Gastrocnemius medialis (tissue), 4 donors: ENCODE measurements at regions not wholly inside any gene's neighbourhood (a gene's known extent, or its start where the extent isn't known, plus 50 kb on each side); places are given as distances from the start of the nearest gene placed in this dataset.

Experiments used
- ATAC-seq, 2 donors: fragments of 150-250 bp; one replicate each; pipeline ENCODE4 v1.9.1; 2016
- DNase-seq, 2 donors: peaks; one replicate each; pipeline ENCODE4 v3.0.0-alpha.2; 2019
- H3K27ac ChIP-seq, 4 donors: fragments of 200-600 bp; sonication (generic); 1 replicate in 1 of 4; 2 replicates in 3 of 4; pipeline ENCODE4 v1.5.1; 2016 to 2018; ENCODE audit warnings: mild to moderate bottlenecking in 2 of 4, moderate library complexity in 1 of 4
- H3K27me3 ChIP-seq, 3 donors: fragments of 200-600 bp; sonication (generic) in 2 of 3; 1 replicate in 1 of 3; 2 replicates in 2 of 3; pipeline versions ENCODE4 v1.5.1 to v1.6.0; 2016 to 2019; ENCODE audit warnings: mild to moderate bottlenecking in 1 of 3, moderate library complexity in 1 of 3
- H3K36me3 ChIP-seq, 2 donors: fragments of 200-600 bp; sonication (generic) in 1 of 2; one replicate each; pipeline ENCODE4 v1.5.1; 2017 to 2018
- H3K4me1 ChIP-seq, 2 donors: fragments of 200-600 bp; sonication (generic) in 1 of 2; one replicate each; pipeline ENCODE4 v1.5.1; 2016 to 2017; ENCODE audit warnings: mild to moderate bottlenecking in 2 of 2
- H3K4me3 ChIP-seq, 4 donors: fragments of 200-600 bp; sonication (generic) in 3 of 4; 1 replicate in 1 of 4; 2 replicates in 3 of 4; pipeline ENCODE4 v1.5.1; 2016 to 2019; ENCODE audit warnings: mild to moderate bottlenecking in 2 of 4
- H3K9me3 ChIP-seq, 3 donors: fragments of 200-600 bp; sonication (generic) in 2 of 3; 1 replicate in 1 of 3; 2 replicates in 2 of 3; pipeline ENCODE4 v1.5.1; 2016 to 2019
- POLR2A ChIP-seq, 2 donors: fragments of 450-650 bp; IDR thresholded peaks; one replicate each; pipeline ENCODE4 v1.6.1; 2017; ENCODE audit warnings: antibody characterized with exemption in 2 of 2, mild to moderate bottlenecking in 2 of 2, moderate library complexity in 2 of 2
- in situ Hi-C, 4 donors: fragments of 200-750 bp; cut with MboI; loops; one replicate each; pipeline versions ENCODE4 v1.15.0 to v1.8.0; 2017; ENCODE audit warnings: low sequenced_read_pairs in 4 of 4
- intact Hi-C: fragments of 100-400 bp; cut with DNase I; formaldehyde crosslinking; loops from one replicate; pipeline ENCODE4 v1.15.1; 2023; ENCODE audit warnings: low total_unique reads
- TF ChIP-seq, protein P1 (sequence below), 5 experiments: fragments of 450-650 bp in 3 of 5; fragments of 200-600 bp in 2 of 5; sonication (generic) in 2 of 5; IDR thresholded peaks in 4 of 5; conservative IDR thresholded peaks in 1 of 5; 1 replicate in 4 of 5; 2 replicates in 1 of 5; pipeline ENCODE4 v1.5.1; 2016 to 2019; ENCODE audit warnings: antibody characterized with exemption in 5 of 5, mild to moderate bottlenecking in 3 of 5, moderate library complexity in 3 of 5

DNA sequence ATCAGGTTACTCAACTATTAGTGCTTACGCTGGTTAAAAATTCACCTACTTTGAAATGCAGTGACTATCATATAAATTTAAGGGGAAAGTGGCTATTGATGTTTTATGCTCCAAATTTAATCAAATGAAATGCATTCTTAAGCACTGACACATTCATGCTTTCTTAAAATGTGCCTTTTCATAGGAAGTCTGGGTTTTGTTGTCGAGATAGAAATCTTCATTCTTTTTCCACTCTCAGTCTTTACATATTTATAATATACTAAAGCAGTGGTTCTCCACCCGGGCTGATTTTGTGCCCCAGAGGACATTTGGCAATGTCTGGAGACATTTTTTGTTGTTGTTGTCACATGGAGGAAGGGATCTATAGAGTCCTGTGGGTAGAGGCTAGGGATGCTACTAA is 167.9 kb downstream of the PAX3 start:
- H3K4me1 ChIP-seq, result no peaks in the 10 kb centered on the region
- no peak overlapping the region for H3K4me3 ChIP-seq
- no peak for TF ChIP-seq POLR2A (IDR thresholded peaks at IDR 0.05)
- TF ChIP-seq, protein P1, sequence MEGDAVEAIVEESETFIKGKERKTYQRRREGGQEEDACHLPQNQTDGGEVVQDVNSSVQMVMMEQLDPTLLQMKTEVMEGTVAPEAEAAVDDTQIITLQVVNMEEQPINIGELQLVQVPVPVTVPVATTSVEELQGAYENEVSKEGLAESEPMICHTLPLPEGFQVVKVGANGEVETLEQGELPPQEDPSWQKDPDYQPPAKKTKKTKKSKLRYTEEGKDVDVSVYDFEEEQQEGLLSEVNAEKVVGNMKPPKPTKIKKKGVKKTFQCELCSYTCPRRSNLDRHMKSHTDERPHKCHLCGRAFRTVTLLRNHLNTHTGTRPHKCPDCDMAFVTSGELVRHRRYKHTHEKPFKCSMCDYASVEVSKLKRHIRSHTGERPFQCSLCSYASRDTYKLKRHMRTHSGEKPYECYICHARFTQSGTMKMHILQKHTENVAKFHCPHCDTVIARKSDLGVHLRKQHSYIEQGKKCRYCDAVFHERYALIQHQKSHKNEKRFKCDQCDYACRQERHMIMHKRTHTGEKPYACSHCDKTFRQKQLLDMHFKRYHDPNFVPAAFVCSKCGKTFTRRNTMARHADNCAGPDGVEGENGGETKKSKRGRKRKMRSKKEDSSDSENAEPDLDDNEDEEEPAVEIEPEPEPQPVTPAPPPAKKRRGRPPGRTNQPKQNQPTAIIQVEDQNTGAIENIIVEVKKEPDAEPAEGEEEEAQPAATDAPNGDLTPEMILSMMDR (IDR thresholded peaks at IDR 0.05 in 4 of 5, conservative IDR thresholded peaks at IDR 0.05 in 1 of 5), result no peak
- no peaks in the 10 kb centered on the region for H3K9me3 ChIP-seq
- H3K36me3 ChIP-seq, result no peaks in the 10 kb centered on the region
- ATAC-seq, result no peak
- no peak for DNase-seq
- no peaks in the 10 kb centered on the region for H3K27me3 ChIP-seq
- in situ Hi-C loops (no loop called here), intact Hi-C loops (no loop called here)
- H3K27ac ChIP-seq, result no peak overlapping the region

DNA sequence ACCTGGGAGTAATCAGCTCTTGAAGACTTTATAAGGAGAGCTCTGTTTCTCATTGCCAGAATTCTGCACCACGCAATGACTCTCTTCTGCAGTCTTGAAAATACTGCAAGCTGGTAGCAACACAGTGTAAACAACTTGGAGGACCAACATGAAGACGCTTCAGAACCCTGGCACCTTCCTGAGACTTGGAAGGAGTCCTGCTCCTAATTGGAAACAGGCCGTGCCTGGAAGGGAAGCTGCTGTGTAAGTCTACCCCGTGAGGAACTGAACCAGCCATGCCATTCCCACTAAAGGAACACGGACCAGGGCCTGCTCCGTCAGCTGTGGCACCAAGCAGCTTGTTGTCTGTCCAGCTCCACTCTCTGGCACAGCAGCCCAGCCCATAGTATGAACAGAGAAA is 171.1 kb downstream of the PAX3 start:
- no peaks in the 10 kb centered on the region for H3K9me3 ChIP-seq
- DNase-seq (no peak), ATAC-seq (no peak)
- TF ChIP-seq, protein P1 (IDR thresholded peaks at IDR 0.05 in 4 of 5, conservative IDR thresholded peaks at IDR 0.05 in 1 of 5), result no peak
- TF ChIP-seq POLR2A (IDR thresholded peaks at IDR 0.05), result no peak
- H3K27me3 ChIP-seq, result no peaks in the 10 kb centered on the region
- in situ Hi-C loops, result no loop called here
- H3K36me3 ChIP-seq, result no peaks in the 10 kb centered on the region
- intact Hi-C loops, result no loop called here
- H3K4me1 ChIP-seq, result no peaks in the 10 kb centered on the region
- H3K27ac ChIP-seq, result no peak overlapping the region
- H3K4me3 ChIP-seq, result no peak overlapping the region

DNA sequence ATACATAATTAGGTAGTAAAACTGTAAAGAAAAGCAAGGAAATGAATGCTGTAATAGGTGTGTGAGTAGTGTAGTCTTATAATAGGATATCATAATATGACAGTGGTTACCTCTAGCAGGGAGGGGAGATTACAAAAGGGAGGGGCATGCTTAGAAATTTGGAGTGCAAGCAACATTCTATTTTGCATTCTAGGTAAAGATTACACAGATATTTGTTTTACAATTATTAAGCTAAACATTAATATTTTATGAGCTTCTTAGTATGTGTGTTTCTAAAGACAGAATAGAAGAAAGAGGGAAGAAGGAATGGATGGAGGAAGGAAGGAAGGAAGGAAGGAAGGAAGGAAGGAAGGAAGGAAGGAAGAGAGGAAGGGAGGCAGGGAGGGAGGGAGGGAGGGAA is 177.9 kb downstream of the PAX3 start:
- H3K27ac ChIP-seq, result no peak overlapping the region
- H3K27me3 ChIP-seq, result no peaks in the 10 kb centered on the region
- no peak overlapping the region for H3K4me3 ChIP-seq
- no peaks in the 10 kb centered on the region for H3K9me3 ChIP-seq
- no peaks in the 10 kb centered on the region for H3K36me3 ChIP-seq
- intact Hi-C loops, result no loop called here
- TF ChIP-seq, protein P1 (IDR thresholded peaks at IDR 0.05 in 4 of 5, conservative IDR thresholded peaks at IDR 0.05 in 1 of 5), result no peak
- TF ChIP-seq POLR2A (IDR thresholded peaks at IDR 0.05), result no peak
- ATAC-seq (no peak), DNase-seq (no peak)
- no peaks in the 10 kb centered on the region for H3K4me1 ChIP-seq
- in situ Hi-C loops, result no loop called here

DNA sequence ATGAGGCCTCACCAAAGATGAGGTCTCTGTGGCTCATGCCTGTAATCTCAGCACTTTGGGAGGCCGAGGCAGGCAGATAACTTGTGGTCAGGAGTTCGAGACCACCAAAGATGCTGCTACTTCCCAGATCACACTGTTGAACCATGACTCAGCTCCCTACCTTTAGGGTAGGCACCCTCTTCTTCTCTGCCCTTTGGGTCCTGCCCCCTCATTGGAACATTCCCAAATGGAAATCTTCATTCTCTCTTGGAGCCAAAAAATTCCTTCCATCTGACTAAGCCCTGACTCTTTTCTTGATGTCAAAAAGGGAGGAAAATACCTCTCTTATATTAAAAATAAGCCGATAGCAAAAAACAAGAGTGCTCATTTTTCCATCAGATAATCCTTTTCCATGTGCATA is 183.5 kb downstream of the PAX3 start:
- in situ Hi-C loops (no loop called here), intact Hi-C loops (no loop called here)
- Histone ChIP-seq H3K27me3 (no peaks in the 10 kb centered on the region), H3K9me3 (no peaks in the 10 kb centered on the region), H3K4me1 (no peaks in the 10 kb centered on the region), H3K27ac (no peak overlapping the region), H3K4me3 (no peak overlapping the region), H3K36me3 (no peaks in the 10 kb centered on the region)
- no peak for DNase-seq
- TF ChIP-seq, protein P1 (IDR thresholded peaks at IDR 0.05 in 4 of 5, conservative IDR thresholded peaks at IDR 0.05 in 1 of 5), result no peak
- no peak for TF ChIP-seq POLR2A (IDR thresholded peaks at IDR 0.05)
- no peak for ATAC-seq

DNA sequence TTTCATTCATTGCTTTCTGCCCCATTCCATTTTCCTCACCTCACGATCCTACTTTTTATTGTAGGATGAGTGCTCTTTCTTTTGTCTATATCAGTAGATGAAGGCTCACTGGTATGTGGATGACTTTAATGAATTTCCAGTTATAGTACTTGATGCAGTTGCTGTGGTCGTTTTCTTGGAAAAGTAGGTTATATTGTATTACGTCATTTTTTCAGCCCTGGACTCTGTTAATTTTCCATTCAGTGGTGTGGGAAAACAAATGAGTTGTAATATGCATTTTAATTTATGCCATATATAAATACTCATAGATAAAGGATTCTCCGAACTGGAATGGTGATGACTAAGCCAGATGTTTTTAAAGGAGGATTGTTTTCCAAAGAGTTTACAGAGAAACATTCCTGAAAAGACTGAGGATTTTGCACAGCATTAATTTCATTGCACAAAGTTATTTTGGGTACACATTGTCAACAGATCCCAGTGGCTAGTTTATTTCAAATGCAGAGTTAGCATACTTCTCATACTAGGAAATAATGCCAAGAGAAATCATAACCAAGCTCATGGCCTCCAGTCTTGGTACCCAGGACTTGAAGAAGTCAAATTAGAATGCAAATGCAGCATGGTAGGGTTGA is 189.7 kb downstream of the PAX3 start:
- intact Hi-C loops, result no loop called here
- Histone ChIP-seq H3K4me1 (no peaks in the 10 kb centered on the region), H3K27ac (no peak overlapping the region), H3K4me3 (no peak overlapping the region), H3K27me3 (no peaks in the 10 kb centered on the region), H3K36me3 (no peaks in the 10 kb centered on the region), H3K9me3 (no peaks in the 10 kb centered on the region)
- DNase-seq (no peak), ATAC-seq (no peak)
- TF ChIP-seq, protein P1 (IDR thresholded peaks at IDR 0.05 in 4 of 5, conservative IDR thresholded peaks at IDR 0.05 in 1 of 5), result no peak
- TF ChIP-seq POLR2A (IDR thresholded peaks at IDR 0.05), result no peak
- in situ Hi-C loops, result no loop called here
